ENCODE measurements at regions not wholly inside any gene's neighbourhood (a gene's known extent, or its start where the extent isn't known, plus 50 kb on each side); places are given as distances from the start of the nearest gene placed in this dataset.

- H2AFZ ChIP-seq (ENCODE audit: low read length) = no peak overlapping the region
- no peaks in the 10 kb centered on the region for H3K9me3 ChIP-seq (ENCODE audit: low read length)
- no peak overlapping the region for H3K4me3 ChIP-seq (ENCODE audit: low read depth, low read length, poor library complexity, severe bottlenecking)
- H3K9me2 ChIP-seq (ENCODE audit: insufficient read depth, low read length) = no peaks in the 10 kb centered on the region
- POLR2A ChIA-PET = interaction anchor here (0.9 kb wide), 1 partner anchor 13 kb away, joined by 3 read pairs; no protein-coding TSS in a partner anchor
- no peak overlapping the region for H3K27ac ChIP-seq (ENCODE audit: low read depth, low read length, poor library complexity, severe bottlenecking)
- TF ChIP-seq, protein P1, sequence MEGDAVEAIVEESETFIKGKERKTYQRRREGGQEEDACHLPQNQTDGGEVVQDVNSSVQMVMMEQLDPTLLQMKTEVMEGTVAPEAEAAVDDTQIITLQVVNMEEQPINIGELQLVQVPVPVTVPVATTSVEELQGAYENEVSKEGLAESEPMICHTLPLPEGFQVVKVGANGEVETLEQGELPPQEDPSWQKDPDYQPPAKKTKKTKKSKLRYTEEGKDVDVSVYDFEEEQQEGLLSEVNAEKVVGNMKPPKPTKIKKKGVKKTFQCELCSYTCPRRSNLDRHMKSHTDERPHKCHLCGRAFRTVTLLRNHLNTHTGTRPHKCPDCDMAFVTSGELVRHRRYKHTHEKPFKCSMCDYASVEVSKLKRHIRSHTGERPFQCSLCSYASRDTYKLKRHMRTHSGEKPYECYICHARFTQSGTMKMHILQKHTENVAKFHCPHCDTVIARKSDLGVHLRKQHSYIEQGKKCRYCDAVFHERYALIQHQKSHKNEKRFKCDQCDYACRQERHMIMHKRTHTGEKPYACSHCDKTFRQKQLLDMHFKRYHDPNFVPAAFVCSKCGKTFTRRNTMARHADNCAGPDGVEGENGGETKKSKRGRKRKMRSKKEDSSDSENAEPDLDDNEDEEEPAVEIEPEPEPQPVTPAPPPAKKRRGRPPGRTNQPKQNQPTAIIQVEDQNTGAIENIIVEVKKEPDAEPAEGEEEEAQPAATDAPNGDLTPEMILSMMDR (conservative IDR thresholded peaks at IDR 0.05; ENCODE audit: low read length) = no peak
- no peak for TF ChIP-seq EZH2phosphoT487 (IDR thresholded peaks at IDR 0.05; ENCODE audit: borderline replicate concordance, low read depth, low read length)
- no peaks in the 10 kb centered on the region for H3K4me1 ChIP-seq (ENCODE audit: insufficient read depth, low read length, poor library complexity, severe bottlenecking)
- CTCF ChIA-PET (ENCODE audit: unreplicated experiment) = no interaction called here
- H3K4me2 ChIP-seq (ENCODE audit: low read length) = no peak overlapping the region
- BruUV-seq (replicated peaks) = no TSS peak
- no peaks in the 10 kb centered on the region for H3K79me2 ChIP-seq (ENCODE audit: insufficient read depth, low read depth, low read length)
- H3K36me3 ChIP-seq (ENCODE audit: insufficient read depth, low read length) = no peaks in the 10 kb centered on the region
- no peaks in the 10 kb centered on the region for H4K20me1 ChIP-seq (ENCODE audit: insufficient read depth, low read length)
- intact Hi-C loops (cut with micrococcal nuclease; ENCODE audit: unreplicated experiment) = no loop called here
- DNase-seq (ENCODE audit: low spot score) = no peak
Observed at GRCh38 chr4:111836601-111837000, 308.7 kb upstream of the FAM241A start.

- DNase-seq (ENCODE audit: low spot score) = no peak
- Histone ChIP-seq H3K79me2 (ENCODE audit: insufficient read depth, low read depth, low read length) (no peaks in the 10 kb centered on the region), H3K27ac (ENCODE audit: low read depth, low read length, poor library complexity, severe bottlenecking) (no peak overlapping the region), H3K36me3 (ENCODE audit: insufficient read depth, low read length) (no peaks in the 10 kb centered on the region), H3K4me1 (ENCODE audit: insufficient read depth, low read length, poor library complexity, severe bottlenecking) (no peaks in the 10 kb centered on the region), H3K9me3 (ENCODE audit: low read length) (no peaks in the 10 kb centered on the region), H3K9me2 (ENCODE audit: insufficient read depth, low read length) (no peaks in the 10 kb centered on the region), H3K4me2 (ENCODE audit: low read length) (no peak overlapping the region), H3K4me3 (ENCODE audit: low read depth, low read length, poor library complexity, severe bottlenecking) (no peak overlapping the region), H4K20me1 (ENCODE audit: insufficient read depth, low read length) (no peaks in the 10 kb centered on the region), H2AFZ (ENCODE audit: low read length) (no peak overlapping the region)
- no peak for TF ChIP-seq EZH2phosphoT487 (IDR thresholded peaks at IDR 0.05; ENCODE audit: borderline replicate concordance, low read depth, low read length)
- TF ChIP-seq, protein P1 (conservative IDR thresholded peaks at IDR 0.05; ENCODE audit: low read length) = no peak
- ChIA-PET POLR2A (interaction anchor here (0.6 to 1.0 kb wide), 4 partner anchors 14 to 69 kb away, joined by 3 to 4 read pairs (median 3); no protein-coding TSS in a partner anchor), CTCF (ENCODE audit: unreplicated experiment) (no interaction called here)
- intact Hi-C loops (cut with micrococcal nuclease; ENCODE audit: unreplicated experiment) = no loop called here
- no TSS peak for BruUV-seq (replicated peaks)
Observed at GRCh38 chr4:111837761-111838160, 307.5 kb upstream of the FAM241A start.

DNA sequence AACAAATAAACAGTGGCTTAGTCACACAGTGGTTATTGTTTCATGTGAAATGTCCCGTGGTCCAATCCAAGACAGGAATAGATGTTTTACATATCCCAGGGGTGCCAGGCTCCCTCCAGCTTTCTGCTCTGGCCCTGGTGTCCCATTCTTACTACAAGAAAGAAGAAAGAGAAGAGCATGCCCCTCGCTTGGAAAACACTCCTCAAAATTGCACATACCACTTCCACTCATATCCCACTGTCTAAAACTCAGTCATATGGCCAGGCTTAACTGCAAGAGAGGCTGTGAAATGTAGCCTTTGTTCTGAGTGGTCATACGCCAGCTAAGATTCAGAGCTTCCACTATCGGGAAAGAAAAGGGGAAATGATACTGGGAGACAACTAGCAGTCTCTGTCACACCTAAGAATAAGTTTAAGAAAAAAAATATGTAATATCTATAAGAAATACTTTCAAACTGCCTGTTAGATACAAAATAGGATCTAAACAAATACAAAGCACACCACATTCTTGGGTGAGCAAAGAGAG, 306.8 kb upstream of the FAM241A start:
- no peak overlapping the region for H3K4me3 ChIP-seq (ENCODE audit: low read depth, low read length, poor library complexity, severe bottlenecking)
- H3K36me3 ChIP-seq (ENCODE audit: insufficient read depth, low read length) = no peaks in the 10 kb centered on the region
- TF ChIP-seq EZH2phosphoT487 (IDR thresholded peaks at IDR 0.05; ENCODE audit: borderline replicate concordance, low read depth, low read length) = no peak
- TF ChIP-seq, protein P1 (conservative IDR thresholded peaks at IDR 0.05; ENCODE audit: low read length) = no peak
- no peaks in the 10 kb centered on the region for H3K79me2 ChIP-seq (ENCODE audit: insufficient read depth, low read depth, low read length)
- H2AFZ ChIP-seq (ENCODE audit: low read length) = no peak overlapping the region
- intact Hi-C loops (cut with micrococcal nuclease; ENCODE audit: unreplicated experiment) = no loop called here
- CTCF ChIA-PET (ENCODE audit: unreplicated experiment) = no interaction called here
- no peaks in the 10 kb centered on the region for H3K9me3 ChIP-seq (ENCODE audit: low read length)
- H4K20me1 ChIP-seq (ENCODE audit: insufficient read depth, low read length) = no peaks in the 10 kb centered on the region
- H3K4me1 ChIP-seq (ENCODE audit: insufficient read depth, low read length, poor library complexity, severe bottlenecking) = no peaks in the 10 kb centered on the region
- POLR2A ChIA-PET = interaction anchor here (1.0 kb wide), 1 partner anchor 13 kb away, joined by 3 read pairs; no protein-coding TSS in a partner anchor
- H3K9me2 ChIP-seq (ENCODE audit: insufficient read depth, low read length) = no peaks in the 10 kb centered on the region
- no peak for DNase-seq (ENCODE audit: low spot score)
- no TSS peak for BruUV-seq (replicated peaks)
- no peak overlapping the region for H3K27ac ChIP-seq (ENCODE audit: low read depth, low read length, poor library complexity, severe bottlenecking)
- no peak overlapping the region for H3K4me2 ChIP-seq (ENCODE audit: low read length)

Data from OCI-LY7 (cell line).